ENCODE measurements at regions not wholly inside any gene's neighbourhood (a gene's known extent, or its start where the extent isn't known, plus 50 kb on each side); places are given as distances from the start of the nearest gene placed in this dataset.

GRCh38 chr4:66589183-66589582 lies 918.9 kb upstream of the EPHA5 start:
- no TSS peak for BruUV-seq (replicated peaks)
- POLR2A ChIA-PET: no interaction called here

GRCh38 chr4:66585767-66586166 lies 915.5 kb upstream of the EPHA5 start:
- Histone ChIP-seq H3K27me3 (ENCODE audit: control insufficient read depth in 2 of 2, insufficient read depth in 2 of 2, low read length in 2 of 2) (no peaks in the 10 kb centered on the region), H3K36me3 (ENCODE audit: control insufficient read depth in 2 of 2, extremely low read depth in 1 of 2, insufficient read depth in 2 of 2, low read length in 2 of 2) (no peaks in the 10 kb centered on the region), H3K9ac (replicated peaks; ENCODE audit: extremely low read depth, insufficient read depth, low read length) (no peak overlapping the region), H3K4me3 (replicated peaks in 1 of 3; ENCODE audit: insufficient read depth in 1 of 3, low read depth in 1 of 3, low read length in 3 of 3) (no peak overlapping the region), H3K4me1 (ENCODE audit: control insufficient read depth, extremely low read depth, insufficient read depth, low read length) (no peaks in the 10 kb centered on the region), H3K9me1 (replicated peaks; ENCODE audit: control insufficient read depth, extremely low read depth, insufficient read depth, low read length) (no peaks in the 10 kb centered on the region), H3K4me2 (ENCODE audit: insufficient read depth, low read length) (no peak overlapping the region), H3K9me3 (replicated peaks; ENCODE audit: control insufficient read depth, insufficient read depth, low read length) (no peaks in the 10 kb centered on the region), H2AFZ (ENCODE audit: low read depth, low read length) (no peak overlapping the region), H4K20me1 (replicated peaks; ENCODE audit: control insufficient read depth, extremely low read depth, insufficient read depth, low read length) (no peaks in the 10 kb centered on the region), H3K79me2 (ENCODE audit: control insufficient read depth, insufficient read depth, low read length) (no peaks in the 10 kb centered on the region), H3K27ac (ENCODE audit: insufficient read depth, low read depth, low read length) (no peak overlapping the region)
- intact Hi-C loops (cut with micrococcal nuclease): no loop called here
- BruUV-seq (replicated peaks): no TSS peak
- no peak for TF ChIP-seq POLR2AphosphoS5 (IDR thresholded peaks at IDR 0.05; ENCODE audit: insufficient read depth, low read depth, low read length)
- CTCF ChIA-PET: no interaction called here
- POLR2A ChIA-PET: no interaction called here
- dilution Hi-C loops (cut with MboI; ENCODE audit: extremely low pct_ligation_motif_present, low sequenced_read_pairs): no loop called here
- FAIRE-seq (no peak), DNase-seq (ENCODE audit: low read depth, low spot score) (no peak)

More at GRCh38 chr4:66589183-66589582, 918.9 kb upstream of the EPHA5 start:
- TF ChIP-seq MYC (IDR thresholded peaks at IDR 0.05; ENCODE audit: low read depth, low read length) (no peak), POLR2A (IDR thresholded peaks at IDR 0.05; ENCODE audit: low read depth, low read length) (no peak)
- no peak for DNase-seq (ENCODE audit: low read depth, low spot score)
- Histone ChIP-seq H3K9me1 (replicated peaks; ENCODE audit: control insufficient read depth, extremely low read depth, insufficient read depth, low read length) (no peaks in the 10 kb centered on the region), H3K4me1 (ENCODE audit: control insufficient read depth, extremely low read depth, insufficient read depth, low read length) (no peaks in the 10 kb centered on the region), H3K9ac (replicated peaks; ENCODE audit: extremely low read depth, insufficient read depth, low read length) (no peak overlapping the region), H4K20me1 (replicated peaks; ENCODE audit: control insufficient read depth, extremely low read depth, insufficient read depth, low read length) (no peaks in the 10 kb centered on the region), H2AFZ (ENCODE audit: low read depth, low read length) (no peak overlapping the region), H3K36me3 (ENCODE audit: control insufficient read depth in 2 of 2, extremely low read depth in 1 of 2, insufficient read depth in 2 of 2, low read length in 2 of 2) (no peaks in the 10 kb centered on the region), H3K9me3 (replicated peaks; ENCODE audit: control insufficient read depth, insufficient read depth, low read length) (no peaks in the 10 kb centered on the region), H3K4me3 (replicated peaks in 1 of 3; ENCODE audit: insufficient read depth in 1 of 3, low read depth in 1 of 3, low read length in 3 of 3) (no peak overlapping the region), H3K27ac (ENCODE audit: insufficient read depth, low read depth, low read length) (no peak overlapping the region), H3K79me2 (ENCODE audit: control insufficient read depth, insufficient read depth, low read length) (no peaks in the 10 kb centered on the region), H3K27me3 (ENCODE audit: control insufficient read depth in 2 of 2, insufficient read depth in 2 of 2, low read length in 2 of 2) (no peaks in the 10 kb centered on the region), H3K4me2 (ENCODE audit: insufficient read depth, low read length) (no peak overlapping the region)
- intact Hi-C loops (cut with micrococcal nuclease): no loop called here
- CTCF ChIA-PET: no interaction called here
- dilution Hi-C loops (cut with MboI; ENCODE audit: extremely low pct_ligation_motif_present, low sequenced_read_pairs): no loop called here
- no peak for FAIRE-seq

All from endothelial cell of umbilical vein (primary cell).